Activated CD8-positive, alpha-beta T cell treated with anti-CD3 and anti-CD28 coated beads, Interleukin-2, amount 10 ng/mL, durations not matched to agents 7 days and 5 days (primary cell): ENCODE measurements at regions not wholly inside any gene's neighbourhood (a gene's known extent, or its start where the extent isn't known, plus 50 kb on each side); places are given as distances from the start of the nearest gene placed in this dataset.

Experiments
- ATAC-seq: fragments of 150-1000 bp; cut with Tn5 transposase; one replicate; pipeline ENCODE4 v1.10.0; 2021; ENCODE audit warnings: moderate library complexity
- CTCF ChIA-PET: fragments of 350-600 bp; sonication (Branson Sonifier 250); formaldehyde crosslinking; loops from one replicate; lab custom pipeline; 2021; ENCODE audit warnings: antibody characterized with exemption; lab: Charles Lee
- POLR2A ChIA-PET: fragments of 350-600 bp; sonication (Branson Sonifier 250); formaldehyde crosslinking; loops from one replicate; lab custom pipeline; 2021; ENCODE audit warnings: antibody characterized with exemption; lab: Charles Lee
- DNase-seq: peaks from one replicate; pipeline ENCODE4 v3.0.0-alpha.2; 2020
- H3K27ac Mint-ChIP-seq: one replicate; pipeline ENCODE4 v1.8.0; 2021; ENCODE audit warnings: mild to moderate bottlenecking, mixed read lengths
- H3K27me3 Mint-ChIP-seq: one replicate; pipeline ENCODE4 v1.8.0; 2021; ENCODE audit warnings: low read depth, mixed read lengths
- H3K36me3 Mint-ChIP-seq: one replicate; pipeline ENCODE4 v1.8.0; 2021; ENCODE audit warnings: low read depth, mixed read lengths
- H3K4me1 Mint-ChIP-seq: one replicate; pipeline ENCODE4 v1.8.0; 2021; ENCODE audit warnings: low read depth, mixed read lengths
- H3K4me3 Mint-ChIP-seq: one replicate; pipeline ENCODE4 v1.8.0; 2021; ENCODE audit warnings: mild to moderate bottlenecking, mixed read lengths
- H3K9me3 Mint-ChIP-seq: one replicate; pipeline ENCODE4 v1.8.0; 2022; ENCODE audit warnings: mixed read lengths; ENCODE audit not compliant: insufficient read depth

GRCh38 chr4:64477127-64477526 is 67.9 kb upstream of the TECRL start:
- H3K36me3 Mint-ChIP-seq, result no peaks in the 10 kb centered on the region
- CTCF ChIA-PET, result no interaction called here
- no peak overlapping the region for H3K4me3 Mint-ChIP-seq
- H3K4me1 Mint-ChIP-seq, result no peaks in the 10 kb centered on the region
- H3K9me3 Mint-ChIP-seq, result no peaks in the 10 kb centered on the region
- H3K27ac Mint-ChIP-seq, result no peak overlapping the region
- no peaks in the 10 kb centered on the region for H3K27me3 Mint-ChIP-seq
- ATAC-seq, result no peak
- no peak for DNase-seq
- POLR2A ChIA-PET, result no interaction called here

DNA sequence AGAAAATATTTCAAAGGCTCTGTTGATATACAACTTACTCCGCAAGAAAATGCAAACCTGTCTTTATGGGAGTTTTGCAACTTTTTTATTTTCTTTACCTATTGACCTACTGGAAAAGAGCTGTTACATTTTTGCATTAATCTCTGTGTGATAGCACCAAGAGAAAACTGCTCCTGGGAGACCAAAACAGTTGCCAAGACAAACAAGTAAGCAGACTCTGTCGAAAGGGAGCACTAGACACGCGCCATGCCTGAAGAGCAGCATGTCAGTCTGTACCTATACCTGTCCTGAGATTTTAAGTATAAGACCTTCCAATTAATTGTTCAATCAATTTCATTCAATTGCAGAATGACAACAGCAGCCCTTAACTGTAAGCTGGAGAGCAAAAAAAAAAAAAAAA is 56.0 kb upstream of the TECRL start:
- Mint-ChIP-seq H3K27me3 (no peaks in the 10 kb centered on the region), H3K4me1 (no peaks in the 10 kb centered on the region), H3K27ac (no peak overlapping the region), H3K36me3 (no peaks in the 10 kb centered on the region), H3K9me3 (no peaks in the 10 kb centered on the region), H3K4me3 (no peak overlapping the region)
- no peak for DNase-seq
- CTCF ChIA-PET, result no interaction called here
- POLR2A ChIA-PET, result no interaction called here
- no peak for ATAC-seq

- POLR2A ChIA-PET, result no interaction called here
- H3K4me1 Mint-ChIP-seq, result no peaks in the 10 kb centered on the region
- no peak overlapping the region for H3K27ac Mint-ChIP-seq
- H3K36me3 Mint-ChIP-seq, result no peaks in the 10 kb centered on the region
- DNase-seq, result no peak
- no peaks in the 10 kb centered on the region for H3K9me3 Mint-ChIP-seq
- no peak for ATAC-seq
- no peak overlapping the region for H3K4me3 Mint-ChIP-seq
- no peaks in the 10 kb centered on the region for H3K27me3 Mint-ChIP-seq
- CTCF ChIA-PET, result no interaction called here
Measured at GRCh38 chr4:64464581-64464980, 55.3 kb upstream of the TECRL start.
